ENCODE measurements at regions not wholly inside any gene's neighbourhood (a gene's known extent, or its start where the extent isn't known, plus 50 kb on each side); places are given as distances from the start of the nearest gene placed in this dataset.
"Not testable (repeated sequence)": the region's sequence is repeated elsewhere in the genome, so short reads cannot be mapped to it uniquely, and the experiment has no call there.

- no peak for DNase-seq
These were observed 824.6 kb upstream of the SEMA6D start for GRCh38 chr15:46892621-46893160.

- no peak for DNase-seq
These were observed 822.7 kb upstream of the SEMA6D start for GRCh38 chr15:46894644-46895043.

GRCh38 chr15:46897266-46897665, 820.0 kb upstream of the SEMA6D start:
- DNase-seq, result no peak

- no peak for DNase-seq
These were observed 816.3 kb upstream of the SEMA6D start for GRCh38 chr15:46901001-46901400.

GRCh38 chr15:46917721-46918252, 799.5 kb upstream of the SEMA6D start:
- no peak for DNase-seq

- DNase-seq, result no peak
These were observed 798.7 kb upstream of the SEMA6D start for GRCh38 chr15:46918462-46919140.

- no peak for DNase-seq
These were observed 795.4 kb upstream of the SEMA6D start for GRCh38 chr15:46921891-46922290.

- no peak for DNase-seq
These were observed 786.9 kb upstream of the SEMA6D start for GRCh38 chr15:46930426-46930825.

GRCh38 chr15:46933332-46933731, 784.0 kb upstream of the SEMA6D start:
- no peak for DNase-seq

- DNase-seq, result no peak
These were observed 782.5 kb upstream of the SEMA6D start for GRCh38 chr15:46934851-46935250.

- DNase-seq, result no peak
These were observed 779.1 kb upstream of the SEMA6D start for GRCh38 chr15:46938169-46938568.

- DNase-seq, result no peak
These were observed 776.1 kb upstream of the SEMA6D start for GRCh38 chr15:46941241-46941640.

GRCh38 chr15:46946953-46947352, 770.4 kb upstream of the SEMA6D start:
- DNase-seq, result no peak

GRCh38 chr15:46955576-46955975, 761.7 kb upstream of the SEMA6D start:
- DNase-seq, result no peak

GRCh38 chr15:46956456-46956855, 760.8 kb upstream of the SEMA6D start:
- peak; percentile 38 for DNase-seq

GRCh38 chr15:46956881-46957280, 760.4 kb upstream of the SEMA6D start:
- DNase-seq, result no peak

- no peak for DNase-seq
These were observed 756.7 kb upstream of the SEMA6D start for GRCh38 chr15:46960581-46960980.

- no peak for DNase-seq
These were observed 755.5 kb upstream of the SEMA6D start for GRCh38 chr15:46961795-46962194.

- DNase-seq, result not testable (repeated sequence)
These were observed 729.2 kb upstream of the SEMA6D start for GRCh38 chr15:46988055-46988454.

- no peak for DNase-seq
These were observed 720.9 kb upstream of the SEMA6D start for GRCh38 chr15:46996359-46996758.

GRCh38 chr15:46997501-46997900, 719.8 kb upstream of the SEMA6D start:
- no peak for DNase-seq

- DNase-seq, result no peak
These were observed 713.7 kb upstream of the SEMA6D start for GRCh38 chr15:47003568-47003967.

- DNase-seq, result no peak
These were observed 703.9 kb upstream of the SEMA6D start for GRCh38 chr15:47013446-47013845.

- DNase-seq, result no peak
These were observed 689.9 kb upstream of the SEMA6D start for GRCh38 chr15:47027322-47027946.
